WTC11 (cell line): ENCODE measurements at regions not wholly inside any gene's neighbourhood (a gene's known extent, or its start where the extent isn't known, plus 50 kb on each side); places are given as distances from the start of the nearest gene placed in this dataset.

ENCODE experiments used
- CTCF ChIP-seq: fragments of 200-600 bp; IDR thresholded peaks from 2 replicates; pipeline ENCODE4 v1.8.0; 2022; ENCODE audit warnings: antibody characterized with exemption
- NFE2L1 ChIP-seq: sonication (generic); formaldehyde crosslinking; IDR thresholded peaks from 2 replicates; pipeline ENCODE4 v1.8.1; 2023; ENCODE audit warnings: missing genetic modification reagents
- PRDM15 ChIP-seq: sonication (generic); formaldehyde crosslinking; IDR thresholded peaks from 2 replicates; pipeline ENCODE4 v1.8.0; 2022; ENCODE audit warnings: missing genetic modification reagents
- SP1 ChIP-seq: sonication (generic); formaldehyde crosslinking; conservative IDR thresholded peaks from 2 replicates; pipeline ENCODE4 v1.8.1; 2022; ENCODE audit warnings: missing genetic modification reagents

- TF ChIP-seq CTCF (no peak), NFE2L1 (CRISPR knock-in tag) (no peak), PRDM15 (CRISPR knock-in tag) (no peak), SP1 (CRISPR knock-in tag) (no peak)
Observed at GRCh38 chr2:114089636-114090319, 199.9 kb downstream of the ACTR3 start.
